HG03103 (cell line): ENCODE measurements at regions not wholly inside any gene's neighbourhood (a gene's known extent, or its start where the extent isn't known, plus 50 kb on each side); places are given as distances from the start of the nearest gene placed in this dataset.

ENCODE experiments used
- ATAC-seq: cut with Tn5 transposase; IDR thresholded peaks from one replicate; pipeline ENCODE4 v1.9.1; 2021; ENCODE audit warnings: low read depth; ENCODE audit not compliant: unreplicated experiment

DNA sequence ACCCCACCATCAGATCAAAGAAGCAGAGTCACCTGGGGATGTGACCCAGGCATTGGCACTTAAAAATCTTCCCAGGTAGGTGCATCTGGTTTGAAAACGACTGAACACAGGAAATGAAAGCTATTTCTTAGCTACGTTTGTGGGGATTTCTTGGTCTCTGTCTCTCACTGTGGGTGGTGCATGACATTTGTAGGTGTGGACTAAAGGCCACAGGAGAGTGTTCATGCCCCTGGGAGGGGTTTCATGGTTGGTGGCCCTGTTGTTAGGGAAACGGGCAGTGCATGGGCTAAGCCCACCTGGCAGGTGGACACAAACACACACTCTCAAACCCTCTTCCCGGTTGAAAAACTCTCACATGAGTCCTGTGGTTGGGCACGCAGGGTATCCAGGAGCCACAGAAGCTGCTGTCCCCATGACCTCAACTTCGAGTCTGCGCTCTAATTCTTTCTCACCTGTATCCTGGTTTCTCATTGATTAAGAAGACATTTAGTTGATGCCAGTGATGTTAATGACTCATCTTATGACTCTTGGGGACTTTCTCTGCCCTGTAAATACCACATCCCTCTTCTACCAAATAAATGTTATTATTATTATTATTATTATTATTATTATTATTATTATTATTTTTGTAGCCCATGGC, 119.4 kb downstream of the MRPS6 start:
- no peak for ATAC-seq

GRCh38 chr21:34195335-34195734, 122.0 kb downstream of the MRPS6 start:
- no peak for ATAC-seq

GRCh38 chr21:34196996-34197395, 123.6 kb downstream of the MRPS6 start:
- ATAC-seq: no peak

DNA sequence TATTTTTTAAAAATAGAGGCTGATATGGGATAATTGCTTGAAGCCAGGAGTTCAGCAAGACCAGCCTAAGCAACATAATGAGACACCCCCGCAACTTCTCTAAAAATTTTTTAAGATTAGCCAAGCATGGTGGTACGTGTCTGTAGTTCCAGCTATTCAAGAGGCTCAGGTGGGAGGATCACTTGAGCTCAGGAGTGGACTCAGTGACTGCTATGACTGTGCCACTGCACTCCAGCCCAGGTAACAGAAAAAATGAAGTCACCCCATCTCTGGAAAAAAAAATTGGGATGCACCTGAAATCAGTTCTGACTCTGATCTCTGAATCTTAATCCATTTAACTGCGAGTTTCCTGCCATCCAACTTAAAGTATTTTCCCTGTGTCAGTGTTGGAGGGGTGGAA, 124.2 kb downstream of the MRPS6 start:
- no peak for ATAC-seq

DNA sequence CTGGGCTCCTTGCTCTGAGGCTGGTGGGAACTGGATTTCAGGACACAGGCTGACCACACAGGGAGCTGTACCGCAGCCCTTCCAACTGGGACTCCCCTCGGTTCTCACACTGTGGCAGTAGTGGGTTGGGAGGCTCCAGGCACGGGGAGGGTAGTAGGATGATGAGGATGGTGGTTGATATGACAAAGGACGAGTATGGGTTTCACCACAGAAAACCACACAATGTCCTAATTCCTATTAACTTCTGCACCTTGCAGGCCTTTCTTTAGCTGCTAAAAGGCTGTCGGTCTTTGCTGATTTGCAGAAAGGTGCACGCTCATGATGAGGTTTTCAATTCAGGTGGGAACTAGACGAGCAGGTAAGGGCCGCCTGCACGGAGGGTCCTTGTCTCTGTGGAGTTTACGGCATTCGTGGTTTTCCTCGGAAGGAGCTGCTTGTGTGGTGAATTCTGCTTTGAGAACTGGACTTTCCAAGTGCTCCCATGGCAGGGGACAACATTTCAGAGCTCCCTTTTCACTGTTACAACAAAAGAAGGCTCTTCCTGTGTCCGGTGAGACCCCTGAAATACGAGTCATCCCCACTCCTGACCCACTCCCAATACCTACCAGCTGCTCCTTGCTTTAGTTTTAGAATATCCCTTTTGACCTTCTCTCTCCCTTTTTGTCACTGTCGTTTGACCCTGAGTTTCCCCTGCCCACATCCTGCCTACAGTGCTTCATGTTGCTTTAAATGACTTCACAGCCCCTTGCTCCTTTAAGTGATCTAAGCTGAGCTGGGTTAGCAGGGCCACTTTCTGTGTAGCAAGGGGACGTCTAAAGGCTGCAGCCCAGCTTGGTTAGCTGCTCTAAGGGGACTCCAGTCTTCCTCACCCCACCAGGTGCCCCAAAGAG, 125.1 kb downstream of the MRPS6 start:
- no peak for ATAC-seq

DNA sequence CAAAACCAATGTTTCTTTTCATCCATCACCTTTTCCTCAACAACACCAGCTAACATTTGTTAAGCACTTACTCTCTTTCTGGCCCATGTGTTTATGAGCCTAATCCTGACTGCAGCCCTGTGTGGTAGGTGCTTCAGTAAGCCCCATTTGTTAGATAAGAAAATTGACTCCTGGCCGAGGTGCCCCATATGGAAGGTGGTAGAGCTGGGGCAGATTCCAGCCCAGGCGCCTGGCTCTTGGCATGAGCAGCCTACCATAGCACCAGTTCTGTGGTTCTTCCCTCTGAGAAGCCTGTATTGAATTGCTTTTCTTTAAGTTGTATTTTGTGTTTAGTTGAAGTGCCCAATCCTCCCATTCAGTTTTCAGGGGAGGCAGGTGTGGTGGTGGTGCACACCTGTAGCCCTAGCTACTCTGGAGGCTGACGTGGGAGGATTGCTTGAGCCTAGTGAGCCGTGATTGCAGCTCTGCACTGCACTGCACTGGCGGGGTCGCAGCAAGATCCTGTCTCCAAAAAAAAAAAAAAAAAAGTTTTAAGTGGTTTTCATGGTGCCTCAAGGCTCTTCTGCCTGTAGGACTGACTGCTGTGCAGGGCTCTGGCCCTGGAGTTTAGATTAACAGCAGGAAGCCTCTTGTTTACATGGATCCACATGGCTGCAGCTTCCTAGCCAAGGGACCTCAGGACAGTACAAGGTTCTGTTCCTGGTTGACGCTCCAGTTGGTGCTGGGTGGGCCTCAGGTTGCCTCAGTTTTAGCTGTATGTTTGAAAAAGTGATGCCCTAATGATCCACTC, 125.9 kb downstream of the MRPS6 start:
- ATAC-seq: no peak

- no peak for ATAC-seq
Observed at GRCh38 chr21:34200288-34200905, 127.0 kb downstream of the MRPS6 start.

GRCh38 chr21:34201001-34201400, 127.6 kb downstream of the MRPS6 start:
- ATAC-seq: no peak

GRCh38 chr21:34201481-34201858, 128.1 kb downstream of the MRPS6 start:
- ATAC-seq: no peak

GRCh38 chr21:34202553-34203372, 129.4 kb downstream of the MRPS6 start:
- no peak for ATAC-seq

DNA sequence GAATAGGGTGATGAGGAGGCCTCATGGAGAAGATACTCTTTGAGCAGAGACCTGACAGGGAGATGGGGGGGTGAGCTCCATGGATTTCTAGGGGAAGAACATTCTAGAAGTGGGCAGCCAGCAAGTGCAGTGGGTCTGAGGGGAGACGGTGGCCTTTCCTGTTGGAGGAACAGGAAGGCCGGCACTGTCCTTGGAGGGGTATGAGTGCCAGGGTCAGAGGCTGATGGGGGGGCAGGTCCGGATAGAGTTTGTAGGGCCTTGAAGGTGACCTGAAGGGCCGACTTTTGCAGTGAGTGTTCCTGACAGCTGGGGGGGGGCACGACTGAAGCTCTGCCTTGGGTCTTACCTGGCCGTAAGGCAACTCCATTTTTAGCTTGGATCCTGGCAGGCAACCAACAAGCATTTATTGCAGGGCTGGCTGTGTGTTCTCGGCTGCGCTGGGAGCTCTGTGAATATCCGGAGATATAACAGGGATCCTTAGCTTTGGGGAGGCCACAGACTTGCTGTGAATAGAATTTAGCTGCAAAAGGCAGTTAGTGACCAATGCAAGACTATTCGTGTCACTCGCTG, 130.6 kb downstream of the MRPS6 start:
- ATAC-seq: no peak

DNA sequence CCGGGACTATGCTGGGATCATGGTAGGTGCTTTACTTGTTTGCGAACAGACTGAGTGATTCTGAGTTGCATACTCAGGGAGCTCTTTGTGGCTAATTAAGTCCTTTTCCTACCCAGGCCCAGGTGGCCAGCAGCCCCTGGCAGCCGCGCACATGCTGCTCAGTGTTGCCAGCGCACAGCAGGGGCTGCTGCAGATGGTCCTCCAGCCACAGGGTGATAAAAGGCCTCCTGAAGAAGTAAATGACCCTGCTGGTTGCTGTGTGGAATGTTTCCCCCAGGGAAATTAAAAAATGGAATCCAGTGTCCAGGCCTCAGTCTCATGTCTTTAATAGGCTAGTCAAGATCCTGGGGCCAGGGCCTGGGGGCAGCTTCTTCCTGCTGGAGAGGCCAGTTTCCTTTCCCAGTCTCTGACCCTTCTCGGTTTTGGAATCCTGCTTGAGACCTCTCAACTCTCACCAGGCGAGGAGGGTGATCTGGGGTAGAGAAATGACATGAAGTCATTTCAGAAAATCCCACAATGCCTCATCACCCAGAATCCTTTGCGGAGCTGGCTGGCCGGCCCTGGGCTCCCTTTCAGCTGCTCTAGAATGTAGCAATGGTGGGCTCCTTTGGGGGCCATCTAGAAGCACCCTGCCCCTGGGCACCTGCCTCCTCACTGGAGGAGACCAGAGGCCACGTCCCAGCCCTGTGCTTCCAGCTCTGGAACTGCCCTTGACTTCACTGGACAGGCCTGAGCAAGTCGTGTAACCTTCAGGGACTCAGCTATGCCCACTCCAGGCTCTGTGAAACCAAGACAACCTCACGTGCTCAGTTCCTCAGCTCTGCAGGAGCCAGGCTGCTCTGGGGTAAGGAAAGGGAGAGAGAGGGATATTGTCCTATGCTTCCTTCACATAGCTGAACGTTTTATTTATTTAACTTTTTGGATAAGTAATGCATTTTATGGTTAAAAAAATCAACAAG, 131.4 kb downstream of the MRPS6 start:
- ATAC-seq: no peak

GRCh38 chr21:34205811-34206571, 132.6 kb downstream of the MRPS6 start:
- ATAC-seq: no peak

- ATAC-seq: no peak
Observed at GRCh38 chr21:34213959-34214358, 140.6 kb downstream of the MRPS6 start.

GRCh38 chr21:34215501-34215900, 142.1 kb downstream of the MRPS6 start:
- no peak for ATAC-seq

- ATAC-seq: no peak
Observed at GRCh38 chr21:34215911-34216717, 142.7 kb downstream of the MRPS6 start.

DNA sequence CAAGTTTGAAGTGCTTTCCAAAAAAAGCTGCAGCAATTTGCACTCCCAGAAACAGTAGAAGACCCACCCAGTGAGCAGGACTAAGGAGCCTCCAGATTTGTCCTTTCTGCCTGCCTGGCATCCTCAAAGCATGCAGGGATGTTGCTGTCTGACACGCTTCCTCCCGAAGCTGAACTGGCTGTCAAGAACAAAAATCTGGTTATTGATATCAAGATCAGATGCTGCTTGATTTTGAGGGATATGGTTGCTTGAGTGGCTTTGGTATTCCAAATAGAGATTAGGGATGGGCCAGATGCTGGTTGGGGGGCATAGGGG, 143.3 kb downstream of the MRPS6 start:
- no peak for ATAC-seq
